ENCODE measurements at regions not wholly inside any gene's neighbourhood (a gene's known extent, or its start where the extent isn't known, plus 50 kb on each side); places are given as distances from the start of the nearest gene placed in this dataset.

DNA sequence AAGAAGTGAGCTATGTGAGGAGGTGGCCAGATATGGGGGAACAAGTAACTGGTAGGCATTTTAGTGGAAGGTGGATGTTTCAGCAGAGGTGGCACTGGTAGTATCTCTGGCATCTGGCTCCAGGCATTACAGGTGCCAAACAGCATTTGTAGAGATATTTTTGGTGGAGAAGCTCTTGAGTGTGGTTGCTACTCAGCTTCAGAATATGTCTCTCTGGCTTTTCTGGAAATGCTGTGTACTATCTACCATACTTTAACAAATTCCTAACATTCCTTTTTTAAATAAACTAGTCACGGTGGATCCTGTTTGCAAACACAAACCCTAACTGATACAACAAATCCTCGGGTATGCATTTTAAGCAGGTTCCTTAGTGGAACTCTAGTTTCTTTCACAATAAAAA, 128.0 kb downstream of the BARX2 start:
- no peaks in the 10 kb centered on the region for H3K36me3 ChIP-seq (ENCODE audit: control insufficient read depth in 2 of 2, insufficient read depth in 2 of 2, low read length in 1 of 2)
- no peaks in the 10 kb centered on the region for H3K4me1 ChIP-seq (ENCODE audit: control insufficient read depth in 2 of 2, insufficient read depth in 2 of 2, low read length in 2 of 2)
- H3K4me3 ChIP-seq (ENCODE audit: low read length in 2 of 2) = no peak overlapping the region
- no peak overlapping the region for H3K27ac ChIP-seq (ENCODE audit: low read depth in 1 of 2, low read length in 1 of 2)
- DNase-seq (ENCODE audit: low read depth in 6 of 9, low spot score in 9 of 9) = no peak
- 80% methylated on average over 2 of the region's 2 CpGs for WGBS
- H3K9me3 ChIP-seq (ENCODE audit: control insufficient read depth in 2 of 2, insufficient read depth in 1 of 2, low read length in 1 of 2) = no peaks in the 10 kb centered on the region
- no peaks in the 10 kb centered on the region for H3K27me3 ChIP-seq (ENCODE audit: control insufficient read depth in 2 of 2, insufficient read depth in 1 of 2, low read length in 1 of 2)

DNA sequence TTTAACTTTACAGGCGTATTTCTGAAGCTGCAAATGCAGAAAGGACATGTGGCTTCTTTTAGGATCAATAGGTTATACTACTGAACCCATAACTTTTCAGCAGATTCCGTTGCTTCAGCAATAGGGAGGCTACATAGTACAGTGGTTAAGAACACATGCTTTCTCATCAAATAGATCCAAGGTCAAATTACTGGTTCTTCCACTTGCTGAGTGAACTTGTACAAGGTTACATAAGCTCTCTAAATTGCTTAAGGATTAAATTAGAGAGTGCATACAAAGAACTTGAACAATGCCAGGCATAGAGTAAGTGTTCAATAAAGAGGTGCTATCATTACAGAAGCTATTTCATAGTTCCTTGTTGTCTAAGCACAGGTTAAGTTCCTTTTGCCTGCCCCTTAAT, 129.6 kb downstream of the BARX2 start:
- no peak overlapping the region for H3K4me3 ChIP-seq (ENCODE audit: low read length in 2 of 2)
- 87% methylated on average over 2 of the region's 2 CpGs for WGBS
- H3K36me3 ChIP-seq (ENCODE audit: control insufficient read depth in 2 of 2, insufficient read depth in 2 of 2, low read length in 1 of 2) = no peaks in the 10 kb centered on the region
- H3K9me3 ChIP-seq (ENCODE audit: control insufficient read depth in 2 of 2, insufficient read depth in 1 of 2, low read length in 1 of 2) = no peaks in the 10 kb centered on the region
- no peaks in the 10 kb centered on the region for H3K4me1 ChIP-seq (ENCODE audit: control insufficient read depth in 2 of 2, insufficient read depth in 2 of 2, low read length in 2 of 2)
- no peak overlapping the region for H3K27ac ChIP-seq (ENCODE audit: low read depth in 1 of 2, low read length in 1 of 2)
- no peaks in the 10 kb centered on the region for H3K27me3 ChIP-seq (ENCODE audit: control insufficient read depth in 2 of 2, insufficient read depth in 1 of 2, low read length in 1 of 2)
- no peak for DNase-seq (ENCODE audit: low read depth in 6 of 9, low spot score in 9 of 9)

DNA sequence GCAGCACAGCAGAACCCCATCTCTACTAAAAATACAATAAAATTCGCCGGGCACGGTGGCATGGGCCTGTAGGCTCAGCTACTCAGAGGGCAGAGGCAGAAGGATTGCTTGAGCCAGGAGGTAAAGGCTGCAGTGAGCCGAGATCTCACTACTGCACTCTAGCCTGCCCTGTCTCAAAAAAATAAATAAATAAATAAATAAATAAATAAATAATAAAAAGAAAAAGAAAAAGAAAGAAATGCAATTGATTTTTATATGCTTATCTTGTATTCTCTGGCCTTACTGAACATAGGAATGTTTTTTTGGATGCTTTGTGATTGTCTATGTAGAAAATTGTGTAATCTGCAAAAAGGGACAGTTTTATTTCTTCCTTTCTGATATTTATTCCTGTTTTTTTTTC, 132.5 kb downstream of the BARX2 start:
- no peak for DNase-seq (ENCODE audit: low read depth in 6 of 9, low spot score in 9 of 9)
- no peak overlapping the region for H3K4me3 ChIP-seq (ENCODE audit: low read length in 2 of 2)
- H3K9me3 ChIP-seq (ENCODE audit: control insufficient read depth in 2 of 2, insufficient read depth in 1 of 2, low read length in 1 of 2) = no peaks in the 10 kb centered on the region
- H3K27me3 ChIP-seq (ENCODE audit: control insufficient read depth in 2 of 2, insufficient read depth in 1 of 2, low read length in 1 of 2) = no peaks in the 10 kb centered on the region
- no peaks in the 10 kb centered on the region for H3K36me3 ChIP-seq (ENCODE audit: control insufficient read depth in 2 of 2, insufficient read depth in 2 of 2, low read length in 1 of 2)
- no peaks in the 10 kb centered on the region for H3K4me1 ChIP-seq (ENCODE audit: control insufficient read depth in 2 of 2, insufficient read depth in 2 of 2, low read length in 2 of 2)
- WGBS = 96% methylated on average over 4 of the region's 4 CpGs
- no peak overlapping the region for H3K27ac ChIP-seq (ENCODE audit: low read depth in 1 of 2, low read length in 1 of 2)

DNA sequence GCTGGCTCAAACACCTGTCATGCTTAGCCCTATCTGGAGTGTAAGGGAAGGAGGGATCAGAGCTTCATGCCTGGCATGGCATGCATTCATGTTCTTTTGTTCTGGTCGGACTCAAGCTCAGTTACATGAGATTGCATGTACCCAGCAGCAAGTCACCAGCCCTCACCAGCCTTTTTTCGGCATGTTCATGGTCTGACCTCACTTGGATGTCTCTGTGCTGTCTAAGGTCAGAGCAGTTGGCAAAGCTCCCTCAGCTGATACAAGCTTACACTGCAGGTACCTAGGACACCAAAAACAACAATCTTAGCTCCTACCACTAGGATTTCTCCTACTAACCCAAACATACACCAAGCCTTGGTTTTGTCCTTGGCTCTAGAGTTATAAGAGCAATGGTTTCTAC, 152.6 kb downstream of the BARX2 start:
- Histone ChIP-seq H3K4me3 (ENCODE audit: low read length in 2 of 2) (no peak overlapping the region), H3K9me3 (ENCODE audit: control insufficient read depth in 2 of 2, insufficient read depth in 1 of 2, low read length in 1 of 2) (peaks cover 0 to 4% of the 10 kb centered on the region in 2 donors), H3K4me1 (ENCODE audit: control insufficient read depth in 2 of 2, insufficient read depth in 2 of 2, low read length in 2 of 2) (no peaks in the 10 kb centered on the region), H3K27ac (ENCODE audit: low read depth in 1 of 2, low read length in 1 of 2) (no peak overlapping the region), H3K27me3 (ENCODE audit: control insufficient read depth in 2 of 2, insufficient read depth in 1 of 2, low read length in 1 of 2) (no peaks in the 10 kb centered on the region), H3K36me3 (ENCODE audit: control insufficient read depth in 2 of 2, insufficient read depth in 2 of 2, low read length in 1 of 2) (no peaks in the 10 kb centered on the region)
- WGBS = 84% methylated on average over 2 of the region's 2 CpGs
- DNase-seq (ENCODE audit: low read depth in 6 of 9, low spot score in 9 of 9) = no peak

DNA sequence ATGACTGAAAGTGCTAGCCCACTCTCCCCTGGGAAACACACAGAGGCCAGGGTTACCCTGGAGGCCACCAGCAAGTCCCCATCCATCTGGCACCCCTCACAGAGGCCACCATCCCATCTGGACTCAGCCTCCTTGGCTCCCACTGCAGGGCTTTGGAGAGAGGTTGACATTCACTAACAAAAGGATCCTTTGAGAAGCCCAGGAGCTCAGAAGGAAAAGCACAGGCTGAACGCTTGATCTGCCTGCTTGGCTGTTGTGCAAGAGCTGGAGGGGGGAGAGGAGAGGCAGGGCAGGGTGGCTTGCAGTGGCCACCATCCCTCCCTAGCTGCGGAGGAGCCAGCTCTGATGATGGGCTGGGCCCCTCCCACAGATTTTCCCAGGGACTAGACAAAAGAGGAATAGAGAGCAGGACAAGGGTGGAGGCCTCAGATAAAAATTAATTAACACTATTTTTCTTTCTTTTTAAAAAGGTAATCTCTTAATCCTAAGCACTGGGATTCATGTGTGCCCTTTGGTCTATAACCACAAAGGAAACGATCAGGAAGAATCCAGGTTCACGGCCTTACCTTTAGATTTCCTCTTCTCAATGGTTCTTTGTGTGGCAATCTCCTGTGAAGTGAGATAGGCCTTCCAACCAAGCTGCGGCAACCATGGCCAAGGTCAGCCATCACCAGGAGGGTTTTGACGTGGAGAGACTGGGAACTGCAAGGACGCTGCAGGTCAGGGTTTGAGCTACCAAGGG, 154.7 kb downstream of the BARX2 start:
- WGBS = 79% methylated on average over 7 of the region's 7 CpGs
- Histone ChIP-seq H3K27me3 (ENCODE audit: control insufficient read depth in 2 of 2, insufficient read depth in 1 of 2, low read length in 1 of 2) (no peaks in the 10 kb centered on the region), H3K9me3 (ENCODE audit: control insufficient read depth in 2 of 2, insufficient read depth in 1 of 2, low read length in 1 of 2) (peaks cover 0 to 4% of the 10 kb centered on the region in 2 donors), H3K27ac (ENCODE audit: low read depth in 1 of 2, low read length in 1 of 2) (no peak overlapping the region), H3K36me3 (ENCODE audit: control insufficient read depth in 2 of 2, insufficient read depth in 2 of 2, low read length in 1 of 2) (no peaks in the 10 kb centered on the region), H3K4me1 (ENCODE audit: control insufficient read depth in 2 of 2, insufficient read depth in 2 of 2, low read length in 2 of 2) (no peaks in the 10 kb centered on the region), H3K4me3 (ENCODE audit: low read length in 2 of 2) (no peak overlapping the region)
- no peak for DNase-seq (ENCODE audit: low read depth in 6 of 9, low spot score in 9 of 9)

DNA sequence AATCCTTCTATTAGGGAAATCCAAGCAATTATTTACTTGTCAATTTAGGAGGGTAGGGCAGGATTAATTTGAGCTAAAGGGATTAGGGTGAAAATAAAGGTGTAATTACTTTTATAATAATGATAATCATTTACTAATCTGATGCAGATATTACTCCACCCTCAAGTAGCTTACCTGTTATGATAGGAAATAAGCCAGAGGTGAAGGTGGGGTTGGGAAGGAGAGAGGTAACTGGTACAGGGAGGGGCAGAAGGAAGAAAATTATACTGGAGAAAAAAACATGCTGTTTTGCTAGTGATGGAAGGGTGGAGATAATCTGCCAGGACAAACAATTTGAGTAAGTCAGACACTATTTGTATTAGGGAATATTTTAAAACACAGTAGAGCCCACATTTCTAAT, 157.7 kb downstream of the BARX2 start:
- Histone ChIP-seq H3K9me3 (ENCODE audit: control insufficient read depth in 2 of 2, insufficient read depth in 1 of 2, low read length in 1 of 2) (peaks cover 0 to 4% of the 10 kb centered on the region in 2 donors), H3K27me3 (ENCODE audit: control insufficient read depth in 2 of 2, insufficient read depth in 1 of 2, low read length in 1 of 2) (no peaks in the 10 kb centered on the region)
- DNase-seq (ENCODE audit: low read depth in 6 of 9, low spot score in 9 of 9) = no peak

DNA sequence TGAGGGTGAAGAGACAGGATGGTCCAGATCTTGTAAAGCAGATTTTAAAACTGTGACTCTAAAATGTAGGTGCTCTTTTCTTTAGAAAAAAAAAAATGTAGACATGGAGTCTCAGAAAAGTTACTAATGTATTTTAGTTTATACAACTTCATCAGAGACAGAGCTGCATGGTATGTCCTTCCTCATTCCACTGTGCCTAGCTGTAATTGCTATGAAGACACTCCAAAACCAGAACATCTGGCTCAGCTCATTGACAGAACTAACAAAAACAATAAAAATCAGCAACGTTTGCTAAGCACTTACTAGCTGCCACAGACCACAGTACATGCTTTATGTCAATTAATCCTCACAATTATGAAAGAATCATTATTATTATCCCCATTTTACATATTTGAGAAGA, 160.7 kb downstream of the BARX2 start:
- Histone ChIP-seq H3K9me3 (ENCODE audit: control insufficient read depth in 2 of 2, insufficient read depth in 1 of 2, low read length in 1 of 2) (peaks cover 0 to 16% of the 10 kb centered on the region in 2 donors), H3K4me1 (ENCODE audit: control insufficient read depth in 2 of 2, insufficient read depth in 2 of 2, low read length in 2 of 2) (no peaks in the 10 kb centered on the region), H3K27me3 (ENCODE audit: control insufficient read depth in 2 of 2, insufficient read depth in 1 of 2, low read length in 1 of 2) (no peaks in the 10 kb centered on the region), H3K4me3 (ENCODE audit: low read length in 2 of 2) (no peak overlapping the region), H3K36me3 (ENCODE audit: control insufficient read depth in 2 of 2, insufficient read depth in 2 of 2, low read length in 1 of 2) (no peaks in the 10 kb centered on the region), H3K27ac (ENCODE audit: low read depth in 1 of 2, low read length in 1 of 2) (no peak overlapping the region)
- DNase-seq (ENCODE audit: low read depth in 6 of 9, low spot score in 9 of 9) = no peak
- 87% methylated on average over 1 of the region's 1 CpG for WGBS

More for the DNA sequence above, 157.7 kb downstream of the BARX2 start:
- no peaks in the 10 kb centered on the region for H3K36me3 ChIP-seq (ENCODE audit: control insufficient read depth in 2 of 2, insufficient read depth in 2 of 2, low read length in 1 of 2)
- no peaks in the 10 kb centered on the region for H3K4me1 ChIP-seq (ENCODE audit: control insufficient read depth in 2 of 2, insufficient read depth in 2 of 2, low read length in 2 of 2)
- no peak overlapping the region for H3K27ac ChIP-seq (ENCODE audit: low read depth in 1 of 2, low read length in 1 of 2)
- no peak overlapping the region for H3K4me3 ChIP-seq (ENCODE audit: low read length in 2 of 2)

DNA sequence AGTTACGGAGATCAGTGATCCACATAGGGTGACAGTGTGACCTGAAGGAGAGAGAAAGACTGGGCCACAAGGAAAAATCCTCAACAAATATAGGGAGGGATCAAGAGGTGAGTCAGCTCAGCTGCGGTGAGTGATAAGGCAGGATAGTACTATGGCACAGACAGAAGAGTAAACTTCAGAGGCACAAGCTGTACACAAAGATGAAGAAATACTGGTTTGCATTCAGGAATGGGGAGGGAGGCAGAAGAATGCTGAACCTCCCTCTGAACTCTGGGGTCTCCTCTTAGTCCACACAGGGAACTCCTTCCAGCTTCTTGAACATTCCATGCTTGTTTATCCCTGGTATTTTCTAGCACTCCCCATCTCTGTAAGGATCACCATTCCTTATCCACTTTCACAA, 162.7 kb downstream of the BARX2 start:
- no peaks in the 10 kb centered on the region for H3K4me1 ChIP-seq (ENCODE audit: control insufficient read depth in 2 of 2, insufficient read depth in 2 of 2, low read length in 2 of 2)
- H3K27ac ChIP-seq (ENCODE audit: low read depth in 1 of 2, low read length in 1 of 2) = no peak overlapping the region
- H3K36me3 ChIP-seq (ENCODE audit: control insufficient read depth in 2 of 2, insufficient read depth in 2 of 2, low read length in 1 of 2) = no peaks in the 10 kb centered on the region
- peaks cover 0 to 12% of the 10 kb centered on the region in 2 donors for H3K9me3 ChIP-seq (ENCODE audit: control insufficient read depth in 2 of 2, insufficient read depth in 1 of 2, low read length in 1 of 2)
- no peaks in the 10 kb centered on the region for H3K27me3 ChIP-seq (ENCODE audit: control insufficient read depth in 2 of 2, insufficient read depth in 1 of 2, low read length in 1 of 2)
- 97% methylated on average over 2 of the region's 2 CpGs for WGBS
- DNase-seq (ENCODE audit: low read depth in 6 of 9, low spot score in 9 of 9) = no peak
- H3K4me3 ChIP-seq (ENCODE audit: low read length in 2 of 2) = no peak overlapping the region

DNA sequence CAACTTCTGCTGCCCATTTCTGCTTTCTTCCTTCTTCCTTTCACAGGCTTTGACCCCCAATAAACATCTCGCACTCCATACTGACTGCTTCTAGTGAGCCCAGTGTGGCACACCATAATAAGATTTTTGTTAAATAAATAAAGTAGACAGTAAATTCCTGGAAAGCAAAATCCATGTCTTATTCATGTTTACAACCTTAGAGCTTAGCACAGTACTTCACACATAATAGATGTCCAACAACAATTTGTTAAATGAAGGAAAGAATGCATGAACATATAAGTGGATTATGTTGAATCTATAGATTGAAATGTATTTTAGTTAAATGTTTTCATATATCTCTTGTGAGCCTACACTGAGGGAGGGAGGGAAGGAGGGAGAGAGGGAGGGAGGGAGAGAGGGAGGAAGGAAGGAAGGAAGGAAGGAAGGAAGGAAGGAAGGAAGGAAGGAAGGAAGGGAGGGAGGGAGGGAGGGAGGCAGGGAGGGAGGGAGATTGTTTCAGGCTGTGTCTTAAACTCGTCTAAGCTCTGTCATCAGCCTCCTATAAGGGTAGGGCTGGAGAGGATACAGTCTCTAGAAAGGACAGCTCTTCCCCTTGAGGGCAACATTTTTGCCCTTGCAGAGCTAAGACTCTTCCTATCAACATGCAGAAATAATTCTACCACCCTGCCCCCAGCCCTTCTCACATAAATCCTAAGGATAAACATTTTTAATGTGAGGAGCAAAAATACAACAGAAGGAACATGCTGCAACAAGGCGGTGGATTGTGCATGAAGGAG, 168.1 kb downstream of the BARX2 start:
- H3K27ac ChIP-seq (ENCODE audit: low read depth in 1 of 2, low read length in 1 of 2) = no peak overlapping the region
- no peaks in the 10 kb centered on the region for H3K27me3 ChIP-seq (ENCODE audit: control insufficient read depth in 2 of 2, insufficient read depth in 1 of 2, low read length in 1 of 2)
- no peak overlapping the region for H3K4me3 ChIP-seq (ENCODE audit: low read length in 2 of 2)
- no peak for DNase-seq (ENCODE audit: low read depth in 6 of 9, low spot score in 9 of 9)
- peaks cover 0 to 10% of the 10 kb centered on the region in 2 donors for H3K9me3 ChIP-seq (ENCODE audit: control insufficient read depth in 2 of 2, insufficient read depth in 1 of 2, low read length in 1 of 2)
- no peaks in the 10 kb centered on the region for H3K4me1 ChIP-seq (ENCODE audit: control insufficient read depth in 2 of 2, insufficient read depth in 2 of 2, low read length in 2 of 2)
- no peaks in the 10 kb centered on the region for H3K36me3 ChIP-seq (ENCODE audit: control insufficient read depth in 2 of 2, insufficient read depth in 2 of 2, low read length in 1 of 2)
- 73% methylated on average over 3 of the region's 3 CpGs for WGBS

Measured in thymus (tissue), 11 donors.